PC-3 (cell line): ENCODE measurements at regions not wholly inside any gene's neighbourhood (a gene's known extent, or its start where the extent isn't known, plus 50 kb on each side); places are given as distances from the start of the nearest gene placed in this dataset.

Experiments
- CTCF ChIP-seq: fragments of 300-600 bp; sonication (generic); conservative IDR thresholded peaks from 2 replicates; pipeline ENCODE4 v1.5.1; 2017; ENCODE audit warnings: antibody characterized with exemption, low read depth, mild to moderate bottlenecking, low read length
- EZH2 ChIP-seq: fragments of 300-600 bp; sonication (generic); IDR thresholded peaks from one replicate; pipeline ENCODE4 v1.6.1; 2017; ENCODE audit warnings: antibody characterized with exemption, mild to moderate bottlenecking, low read length; ENCODE audit not compliant: unreplicated experiment
- EZH2phosphoT487 ChIP-seq: fragments of 300-600 bp; sonication (generic); IDR thresholded peaks from 2 replicates; pipeline ENCODE4 v1.6.1; 2018; ENCODE audit warnings: mild to moderate bottlenecking, antibody characterized with exemption, low read length, borderline replicate concordance

GRCh38 chr17:5840811-5841446, 229.2 kb upstream of the WSCD1 start:
- TF ChIP-seq CTCF (no peak), EZH2 (no peak), EZH2phosphoT487 (no peak)
